AG04449 (cell line): ENCODE measurements at regions not wholly inside any gene's neighbourhood (a gene's known extent, or its start where the extent isn't known, plus 50 kb on each side); places are given as distances from the start of the nearest gene placed in this dataset.

Source experiments
- CTCF ChIA-PET: fragments of 350-600 bp; formaldehyde crosslinking; extraction: SDS; loops from one replicate; lab custom pipeline; 2021; ENCODE audit warnings: antibody characterized with exemption; lab: Yijun Ruan, JAX
- POLR2A ChIA-PET: fragments of 400-600, 350-600 bp; formaldehyde crosslinking; extraction: SDS; loops from one replicate; lab custom pipeline; 2020; ENCODE audit warnings: antibody characterized with exemption, inconsistent platforms; lab: Yijun Ruan, JAX
- DNase-seq: peaks from one replicate; pipeline ENCODE4 v3.0.0-alpha.2; 2010; ENCODE audit warnings: low read depth, low spot score
- H3K4me3 ChIP-seq: 2 replicates; pipeline ENCODE4 v1.5.1; 2011; ENCODE audit warnings: low read depth, mild to moderate bottlenecking, control low read depth, low read length
- TF ChIP-seq, protein P1 (sequence below): IDR thresholded peaks from one replicate; pipeline ENCODE4 v1.5.1; 2011; ENCODE audit warnings: mild to moderate bottlenecking, moderate library complexity, low read length, control low read depth, inconsistent platforms; ENCODE audit not compliant: insufficient read depth; ENCODE audit errors: missing control alignments

DNA sequence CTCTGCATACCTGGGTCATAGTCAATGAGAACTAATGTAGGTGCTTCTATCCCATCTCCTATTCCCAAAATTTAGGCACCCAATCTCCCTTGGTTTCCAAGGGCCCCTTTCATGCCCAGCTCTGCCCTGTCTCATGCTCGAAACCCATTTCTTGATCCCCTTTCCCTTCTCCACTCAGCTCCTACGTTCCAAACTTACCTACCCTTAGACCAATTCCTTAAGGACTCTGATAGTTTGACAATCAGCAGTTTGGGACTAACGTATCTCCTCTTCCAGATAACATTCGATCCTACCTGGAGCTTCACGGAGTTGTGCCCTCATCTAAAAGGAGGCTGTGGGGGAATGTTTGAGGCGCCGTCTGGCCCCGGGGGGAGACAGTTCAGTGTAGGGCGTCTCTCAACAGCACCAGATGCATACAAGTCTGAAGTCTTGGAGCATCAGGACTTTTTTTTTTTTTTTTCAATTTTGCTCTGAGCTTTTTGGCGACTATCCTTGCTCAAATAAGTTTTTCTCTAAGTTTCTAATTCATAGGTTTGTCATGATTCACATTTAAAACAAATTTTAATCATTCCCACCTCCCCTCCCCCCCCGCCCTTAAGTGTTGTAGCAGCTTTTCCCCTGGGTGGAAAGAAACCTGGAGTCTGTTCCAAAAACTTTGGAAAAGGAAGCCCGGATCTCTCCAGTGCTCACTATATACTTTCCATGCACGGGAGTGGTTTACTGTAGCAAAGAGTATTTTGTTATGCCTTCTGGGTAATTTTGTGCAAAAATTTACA lies 141.2 kb upstream of the LGALSL start:
- TF ChIP-seq, protein P1, sequence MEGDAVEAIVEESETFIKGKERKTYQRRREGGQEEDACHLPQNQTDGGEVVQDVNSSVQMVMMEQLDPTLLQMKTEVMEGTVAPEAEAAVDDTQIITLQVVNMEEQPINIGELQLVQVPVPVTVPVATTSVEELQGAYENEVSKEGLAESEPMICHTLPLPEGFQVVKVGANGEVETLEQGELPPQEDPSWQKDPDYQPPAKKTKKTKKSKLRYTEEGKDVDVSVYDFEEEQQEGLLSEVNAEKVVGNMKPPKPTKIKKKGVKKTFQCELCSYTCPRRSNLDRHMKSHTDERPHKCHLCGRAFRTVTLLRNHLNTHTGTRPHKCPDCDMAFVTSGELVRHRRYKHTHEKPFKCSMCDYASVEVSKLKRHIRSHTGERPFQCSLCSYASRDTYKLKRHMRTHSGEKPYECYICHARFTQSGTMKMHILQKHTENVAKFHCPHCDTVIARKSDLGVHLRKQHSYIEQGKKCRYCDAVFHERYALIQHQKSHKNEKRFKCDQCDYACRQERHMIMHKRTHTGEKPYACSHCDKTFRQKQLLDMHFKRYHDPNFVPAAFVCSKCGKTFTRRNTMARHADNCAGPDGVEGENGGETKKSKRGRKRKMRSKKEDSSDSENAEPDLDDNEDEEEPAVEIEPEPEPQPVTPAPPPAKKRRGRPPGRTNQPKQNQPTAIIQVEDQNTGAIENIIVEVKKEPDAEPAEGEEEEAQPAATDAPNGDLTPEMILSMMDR: no peak
- POLR2A ChIA-PET: interaction anchor here (0.6 to 1.0 kb wide), 2 partner anchors 341 to 1653 kb away, joined by 3 read pairs; partner anchors contain the start of gene SERTAD2
- DNase-seq: no peak
- CTCF ChIA-PET: interaction anchor here (0.6 to 7.0 kb wide), 23 partner anchors 10 to 276 kb away, joined by 3 to 136 read pairs (median 4); no protein-coding TSS in a partner anchor
- no peak overlapping the region for H3K4me3 ChIP-seq

DNA sequence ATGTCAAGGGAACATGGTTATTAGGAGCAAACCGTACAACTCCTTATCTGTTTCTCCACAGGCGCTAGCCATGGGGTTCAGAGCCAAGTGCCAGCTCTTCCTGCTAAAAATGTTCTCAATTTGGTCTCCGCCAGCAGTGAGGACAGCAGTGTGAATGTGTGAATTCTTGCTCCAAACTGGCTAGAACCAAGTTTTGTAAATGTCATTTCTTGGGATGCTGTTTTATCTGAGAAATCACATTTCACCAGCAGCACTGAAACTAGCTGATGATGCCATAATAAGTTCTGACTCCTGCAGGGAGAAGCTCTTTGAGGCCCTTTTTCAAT lies 140.6 kb upstream of the LGALSL start:
- TF ChIP-seq, protein P1: no peak
- no peak for DNase-seq
- no peak overlapping the region for H3K4me3 ChIP-seq
- ChIA-PET POLR2A (interaction anchor here (0.6 kb wide), 1 partner anchor 1653 kb away, joined by 3 read pairs; no protein-coding TSS in a partner anchor), CTCF (interaction anchor here (0.6 to 7.0 kb wide), 10 partner anchors 11 to 276 kb away, joined by 3 to 136 read pairs (median 4); no protein-coding TSS in a partner anchor)

DNA sequence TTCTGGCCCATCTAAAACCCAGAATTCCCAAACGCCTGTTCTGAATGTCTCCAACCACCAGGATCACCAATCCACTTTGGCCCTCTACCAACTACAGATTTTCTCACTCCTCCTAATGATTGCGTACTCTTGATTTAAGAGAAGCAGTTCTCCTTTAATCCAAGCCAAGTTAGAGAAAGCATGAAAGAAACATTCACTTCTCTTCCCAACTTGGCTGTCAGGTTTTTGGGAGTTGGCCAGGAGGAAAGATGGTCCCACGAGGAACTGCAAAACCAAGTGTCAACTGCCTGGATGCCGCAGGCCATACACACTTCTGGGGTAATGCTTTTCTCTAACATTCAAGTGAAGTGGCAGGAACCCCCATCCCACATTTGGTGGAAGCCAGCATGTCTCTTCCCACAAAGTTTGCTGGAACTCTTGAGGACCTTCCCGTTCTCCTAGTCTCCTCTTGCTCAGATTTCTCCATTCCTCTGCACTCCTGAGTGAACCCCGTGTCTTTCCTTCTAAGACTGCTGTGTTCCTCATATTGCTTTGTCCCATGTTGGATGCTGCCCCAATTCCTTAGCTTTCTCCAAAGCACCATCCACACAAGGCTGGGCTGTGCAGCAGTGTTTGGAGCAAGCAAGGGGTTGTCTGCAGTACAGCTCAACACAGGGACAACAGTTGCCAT lies 138.5 kb upstream of the LGALSL start:
- ChIA-PET CTCF (interaction anchor here (1.0 to 7.0 kb wide), 3 partner anchors 13 to 266 kb away, joined by 3 to 112 read pairs (median 5); no protein-coding TSS in a partner anchor), POLR2A (no interaction called here)
- no peak for DNase-seq
- no peak overlapping the region for H3K4me3 ChIP-seq
- TF ChIP-seq, protein P1: no peak

DNA sequence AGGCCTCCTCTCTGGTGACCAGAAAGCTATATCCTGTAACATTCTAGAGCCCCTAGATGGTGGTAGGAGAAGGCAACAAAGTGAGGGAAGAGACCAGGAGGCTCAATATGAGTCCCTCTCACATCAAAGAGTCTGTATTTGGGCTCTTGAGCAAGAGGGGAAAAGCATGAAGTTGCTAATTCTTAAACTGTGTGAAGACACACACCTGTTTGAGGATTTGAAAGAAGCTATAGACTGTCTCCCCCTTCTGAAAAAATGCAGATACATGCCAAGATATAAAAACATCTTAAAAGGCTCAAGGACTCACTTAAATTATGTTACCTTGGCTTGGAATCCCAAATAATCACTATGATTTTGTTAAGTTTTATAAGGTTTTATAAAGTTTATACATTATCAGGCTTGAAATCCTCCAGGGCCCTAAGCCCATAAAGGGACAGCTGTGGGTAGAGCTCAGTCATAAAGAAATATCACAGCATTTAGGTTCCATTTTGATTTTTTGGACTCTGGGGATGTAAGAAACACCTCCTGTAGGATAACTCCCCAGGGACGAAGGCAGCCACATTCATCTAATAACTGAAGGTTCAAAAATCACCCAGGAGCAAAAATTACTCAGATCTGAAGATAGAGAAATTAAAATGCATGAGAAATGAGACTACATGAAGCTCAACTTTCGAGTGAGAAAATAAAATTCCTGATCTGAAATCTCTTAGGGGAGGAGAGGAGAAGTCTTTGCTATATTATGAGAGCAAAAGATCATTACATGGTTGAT lies 136.1 kb upstream of the LGALSL start:
- no peak for DNase-seq
- ChIA-PET CTCF (interaction anchor here (2.1 to 2.8 kb wide), 3 partner anchors 10 to 269 kb away, joined by 11 to 31 read pairs (median 20); no protein-coding TSS in a partner anchor), POLR2A (no interaction called here)
- H3K4me3 ChIP-seq: no peak overlapping the region
- TF ChIP-seq, protein P1: no peak

DNA sequence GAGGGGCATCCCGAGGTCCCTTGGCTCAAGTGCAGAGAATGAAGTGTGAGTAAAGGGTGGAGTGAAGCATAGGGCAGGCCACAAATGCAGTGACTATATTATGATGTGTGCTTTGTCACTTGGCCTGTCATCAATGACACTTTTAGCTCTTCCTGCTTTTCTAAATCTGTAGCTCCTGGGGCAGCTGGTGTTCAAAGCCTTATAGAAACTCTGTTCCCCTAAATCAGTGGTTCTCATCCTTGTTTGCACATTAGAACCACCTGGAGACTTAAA lies 135.6 kb upstream of the LGALSL start:
- DNase-seq: no peak
- TF ChIP-seq, protein P1: no peak
- ChIA-PET CTCF (interaction anchor here (0.7 to 2.8 kb wide), 4 partner anchors 10 to 270 kb away, joined by 4 to 31 read pairs (median 16); no protein-coding TSS in a partner anchor), POLR2A (interaction anchor here (0.6 kb wide), 1 partner anchor 449 kb away, joined by 3 read pairs; no protein-coding TSS in a partner anchor)
- no peak overlapping the region for H3K4me3 ChIP-seq
